NB4 (cell line): ENCODE measurements at regions not wholly inside any gene's neighbourhood (a gene's known extent, or its start where the extent isn't known, plus 50 kb on each side); places are given as distances from the start of the nearest gene placed in this dataset.

ENCODE experiments used
- CTCF ChIP-seq: IDR thresholded peaks from one replicate; pipeline ENCODE4 v1.5.1; 2012; ENCODE audit warnings: low read depth, low read length
- MAX ChIP-seq: IDR thresholded peaks from 2 replicates; pipeline ENCODE4 v1.6.1; 2011; ENCODE audit warnings: low read depth, low read length
- POLR2A ChIP-seq: IDR thresholded peaks from 2 replicates; pipeline ENCODE4 v1.6.1; 2011; ENCODE audit warnings: mild to moderate bottlenecking; ENCODE audit not compliant: insufficient read length; ENCODE audit errors: extremely low read depth

GRCh38 chr10:108319434-108320222, 1155.1 kb upstream of the SORCS1 start:
- TF ChIP-seq CTCF (no peak), POLR2A (no peak), MAX (no peak)
